HCT116 (cell line): ENCODE measurements at regions not wholly inside any gene's neighbourhood (a gene's known extent, or its start where the extent isn't known, plus 50 kb on each side); places are given as distances from the start of the nearest gene placed in this dataset.

Experiments
- ATAC-seq: fragments of 200-7000 bp; cut with Tn5 transposase; 2 replicates; pipeline ENCODE4 v1.9.1; 2020; ENCODE audit warnings: mild to moderate bottlenecking, moderate library complexity
- BruUV-seq: library from RNA; stranded (reverse); fragments of 400-500 nt; replicated peaks from 2 replicates; lab custom pipeline; 2021; lab: Mats Ljungman, UMichigan
- CTCF ChIA-PET: fragments of 300-600 bp; sonication (Branson Sonifier 250); formaldehyde crosslinking; loops from one replicate; lab custom pipeline; 2021; ENCODE audit warnings: antibody characterized with exemption; lab: Charles Lee
- POLR2A ChIA-PET: fragments of 300-600, 350-600 bp; sonication (Branson Sonifier 250); formaldehyde crosslinking; loops from one replicate; lab custom pipeline; 2021; ENCODE audit warnings: antibody characterized with exemption; lab: Charles Lee
- RAD21 ChIA-PET, 2 experiments: fragments of 300-600 bp; sonication (Branson Sonifier 250); formaldehyde crosslinking; loops; one replicate each; lab custom pipeline; 2023; ENCODE audit warnings: low total read pairs in 2 of 2; ENCODE audit not compliant: uncharacterized antibody in 2 of 2, unreplicated experiment in 2 of 2, low non-redundant PET in 1 of 2; lab: Charles Lee
- DNase-seq: peaks from one replicate; pipeline ENCODE4 v3.0.0-alpha.2; 2010; ENCODE audit warnings: low read depth, low spot score
- H2AFZ ChIP-seq: fragments of 200-600 bp; shearing (Covaris generic), sonication (generic); 2 replicates; pipeline ENCODE4 v1.6.1; 2017; ENCODE audit warnings: low read depth, mixed run types, mixed read lengths, antibody characterized with exemption, low read length; ENCODE audit not compliant: poor library complexity, severe bottlenecking
- H3K27ac ChIP-seq: 2 replicates; pipeline ENCODE4 v1.5.1; 2012; ENCODE audit warnings: low read depth, low read length
- H3K27me3 ChIP-seq: fragments of 200-600 bp; sonication (generic); 2 replicates; pipeline ENCODE4 v1.6.1; 2016; ENCODE audit warnings: mixed run types, low read length, mixed read lengths; ENCODE audit not compliant: insufficient read depth
- H3K36me3 ChIP-seq, 2 experiments: fragments of 200-500 bp in 1 of 2; fragments of 200-600 bp in 1 of 2; sonication (Bioruptor generic) in 1 of 2; sonication (generic) in 1 of 2; 2 replicates each; pipeline versions ENCODE4 v1.5.1 to v1.6.1; 2014 to 2016; ENCODE audit warnings: low read length in 2 of 2, inconsistent platforms in 1 of 2, mixed read lengths in 1 of 2, mixed run types in 1 of 2; ENCODE audit not compliant: insufficient read depth in 2 of 2, control insufficient read depth in 1 of 2
- H3K4me1 ChIP-seq, 2 experiments: fragments of 200-600 bp in 1 of 2; sonication (generic) in 1 of 2; 2 replicates each; pipeline versions ENCODE4 v1.5.1 to v1.6.1; 2012 to 2017; ENCODE audit warnings: low read length in 2 of 2, inconsistent platforms in 1 of 2, mild to moderate bottlenecking in 1 of 2, mixed read lengths in 1 of 2, mixed run types in 1 of 2, moderate library complexity in 1 of 2; ENCODE audit not compliant: insufficient read depth in 2 of 2, control insufficient read depth in 1 of 2
- H3K4me2 ChIP-seq: fragments of 200-600 bp; sonication (generic); 2 replicates; pipeline ENCODE4 v1.6.1; 2017; ENCODE audit warnings: mixed run types, low read length, mixed read lengths
- H3K4me3 ChIP-seq, 2 experiments: fragments of 200-600 bp in 1 of 2; sonication (generic) in 1 of 2; replicated peaks in 1 of 2; 2 replicates each; pipeline ENCODE4 v1.5.1; 2011 to 2016; ENCODE audit warnings: low read length in 2 of 2, control low read depth in 1 of 2, low read depth in 1 of 2, mild to moderate bottlenecking in 1 of 2, mixed read lengths in 1 of 2, mixed run types in 1 of 2
- H3K79me2 ChIP-seq: fragments of 200-600 bp; sonication (generic); 2 replicates; pipeline ENCODE4 v1.6.1; 2017; ENCODE audit warnings: mild to moderate bottlenecking, mixed run types, low read length, moderate library complexity, mixed read lengths; ENCODE audit not compliant: insufficient read depth
- H3K9ac ChIP-seq: fragments of 200-600 bp; sonication (generic); 2 replicates; pipeline ENCODE4 v1.6.1; 2016; ENCODE audit warnings: low read length, mixed read lengths
- H3K9me2 ChIP-seq: fragments of 200-600 bp; sonication (generic), shearing (Covaris generic); 2 replicates; pipeline ENCODE4 v1.6.1; 2017; ENCODE audit warnings: mixed run types, mild to moderate bottlenecking, moderate library complexity; ENCODE audit not compliant: insufficient read depth
- H3K9me3 ChIP-seq, 2 experiments: fragments of 200-500 bp in 1 of 2; fragments of 200-600 bp in 1 of 2; sonication (Bioruptor generic) in 1 of 2; sonication (generic) in 1 of 2; 2 replicates each; pipeline ENCODE4 v1.6.1; 2014 to 2017; ENCODE audit warnings: low read length in 2 of 2, mixed read lengths in 2 of 2, inconsistent platforms in 1 of 2, low read depth in 1 of 2, mild to moderate bottlenecking in 1 of 2, mixed run types in 1 of 2, moderate library complexity in 1 of 2; ENCODE audit not compliant: control insufficient read depth in 1 of 2, insufficient read depth in 1 of 2
- H4K20me1 ChIP-seq: fragments of 200-600 bp; sonication (generic), shearing (Covaris generic); 2 replicates; pipeline ENCODE4 v1.6.1; 2017; ENCODE audit warnings: mixed run types, mild to moderate bottlenecking, moderate library complexity; ENCODE audit not compliant: insufficient read depth
- CBX3 ChIP-seq: IDR thresholded peaks from 2 replicates; pipeline ENCODE4 v1.6.1; 2012; ENCODE audit warnings: low read depth
- EZH2 ChIP-seq: fragments of 200-600 bp; sonication (generic); IDR thresholded peaks from 2 replicates; pipeline ENCODE4 v1.6.1; 2017; ENCODE audit warnings: antibody characterized with exemption, mixed run types
- FOSL1 ChIP-seq: IDR thresholded peaks from 2 replicates; pipeline ENCODE4 v1.6.1; 2012; ENCODE audit warnings: low read depth
- SIN3A ChIP-seq: IDR thresholded peaks from 2 replicates; pipeline ENCODE4 v1.6.1; 2012; ENCODE audit warnings: low read depth
- SP1 ChIP-seq: IDR thresholded peaks from 2 replicates; pipeline ENCODE4 v1.6.1; 2012; ENCODE audit warnings: low read depth
- YY1 ChIP-seq: IDR thresholded peaks from 2 replicates; pipeline ENCODE4 v1.6.1; 2011; ENCODE audit warnings: low read length, low read depth, moderate library complexity, mild to moderate bottlenecking; ENCODE audit not compliant: insufficient replicate concordance; ENCODE audit errors: extremely low read depth
- ZFX ChIP-seq: fragments of 450-650 bp; IDR thresholded peaks from 2 replicates; pipeline ENCODE4 v1.6.1; 2017
- ZNF274 ChIP-seq: fragments of 200-500 bp; sonication (Bioruptor generic); IDR thresholded peaks from 2 replicates; pipeline ENCODE4 v1.6.1; 2014; ENCODE audit warnings: mild to moderate bottlenecking, low read depth, low read length, inconsistent platforms
- intact Hi-C: fragments of 100-400 bp; cut with micrococcal nuclease; formaldehyde crosslinking; loops from 2 replicates; pipeline ENCODE4 v1.10.0; 2022
- TF ChIP-seq, protein P1 (sequence below): IDR thresholded peaks from 2 replicates; pipeline ENCODE4 v1.6.1; 2012
- TF ChIP-seq, protein P2 (sequence below): IDR thresholded peaks from 2 replicates; pipeline ENCODE4 v1.6.1; 2011; ENCODE audit warnings: mild to moderate bottlenecking, low read length, moderate library complexity; ENCODE audit not compliant: insufficient replicate concordance; ENCODE audit errors: extremely low read depth

GRCh38 chr1:59180735-59181134, 116.2 kb upstream of the FGGY start:
- RAD21 ChIA-PET: no interaction called here
- Histone ChIP-seq H3K9me2 (no peaks in the 10 kb centered on the region), H3K36me3 (no peaks in the 10 kb centered on the region), H3K9ac (no peak overlapping the region), H3K27ac (no peak overlapping the region), H3K79me2 (no peaks in the 10 kb centered on the region), H3K9me3 (no peaks in the 10 kb centered on the region), H3K4me3 (no peak overlapping the region), H3K27me3 (no peaks in the 10 kb centered on the region), H2AFZ (no peak overlapping the region), H3K4me2 (no peak overlapping the region), H4K20me1 (no peaks in the 10 kb centered on the region), H3K4me1 (no peaks in the 10 kb centered on the region)
- POLR2A ChIA-PET: no interaction called here
- DNase-seq (no peak), ATAC-seq (no peak)
- TF ChIP-seq ZNF274 (no peak), CBX3 (no peak)
- CTCF ChIA-PET: no interaction called here
- no TSS peak for BruUV-seq
- intact Hi-C loops: no loop called here

GRCh38 chr1:59183749-59184317, 113.1 kb upstream of the FGGY start:
- Histone ChIP-seq H3K36me3 (no peaks in the 10 kb centered on the region), H3K27ac (no peak overlapping the region), H3K79me2 (no peaks in the 10 kb centered on the region), H3K4me2 (no peak overlapping the region), H3K9ac (no peak overlapping the region), H3K9me2 (no peaks in the 10 kb centered on the region), H2AFZ (peak overlapping the region; percentile 8), H3K27me3 (no peaks in the 10 kb centered on the region), H3K9me3 (no peaks in the 10 kb centered on the region), H3K4me1 (no peaks in the 10 kb centered on the region), H4K20me1 (no peaks in the 10 kb centered on the region), H3K4me3 (no peak overlapping the region)
- DNase-seq: no peak
- ChIA-PET RAD21 (no interaction called here), CTCF (no interaction called here), POLR2A (no interaction called here)
- ATAC-seq: no peak
- TF ChIP-seq ZFX (no peak), YY1 (no peak), EZH2 (no peak), SIN3A (no peak), CBX3 (no peak), SP1 (no peak), FOSL1 (no peak)
- TF ChIP-seq, protein P1, sequence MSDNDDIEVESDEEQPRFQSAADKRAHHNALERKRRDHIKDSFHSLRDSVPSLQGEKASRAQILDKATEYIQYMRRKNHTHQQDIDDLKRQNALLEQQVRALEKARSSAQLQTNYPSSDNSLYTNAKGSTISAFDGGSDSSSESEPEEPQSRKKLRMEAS: no peak
- TF ChIP-seq, protein P2, sequence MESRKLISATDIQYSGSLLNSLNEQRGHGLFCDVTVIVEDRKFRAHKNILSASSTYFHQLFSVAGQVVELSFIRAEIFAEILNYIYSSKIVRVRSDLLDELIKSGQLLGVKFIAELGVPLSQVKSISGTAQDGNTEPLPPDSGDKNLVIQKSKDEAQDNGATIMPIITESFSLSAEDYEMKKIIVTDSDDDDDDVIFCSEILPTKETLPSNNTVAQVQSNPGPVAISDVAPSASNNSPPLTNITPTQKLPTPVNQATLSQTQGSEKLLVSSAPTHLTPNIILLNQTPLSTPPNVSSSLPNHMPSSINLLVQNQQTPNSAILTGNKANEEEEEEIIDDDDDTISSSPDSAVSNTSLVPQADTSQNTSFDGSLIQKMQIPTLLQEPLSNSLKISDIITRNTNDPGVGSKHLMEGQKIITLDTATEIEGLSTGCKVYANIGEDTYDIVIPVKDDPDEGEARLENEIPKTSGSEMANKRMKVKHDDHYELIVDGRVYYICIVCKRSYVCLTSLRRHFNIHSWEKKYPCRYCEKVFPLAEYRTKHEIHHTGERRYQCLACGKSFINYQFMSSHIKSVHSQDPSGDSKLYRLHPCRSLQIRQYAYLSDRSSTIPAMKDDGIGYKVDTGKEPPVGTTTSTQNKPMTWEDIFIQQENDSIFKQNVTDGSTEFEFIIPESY: no peak
- intact Hi-C loops: no loop called here
- BruUV-seq: no TSS peak
